BLaER1 (cell line): ENCODE measurements at regions not wholly inside any gene's neighbourhood (a gene's known extent, or its start where the extent isn't known, plus 50 kb on each side); places are given as distances from the start of the nearest gene placed in this dataset.
"Not testable (repeated sequence)": the region's sequence is repeated elsewhere in the genome, so short reads cannot be mapped to it uniquely, and the experiment has no call there.

Experiments used
- H3K27ac ChIP-seq: shearing (Covaris generic); formaldehyde crosslinking; 2 replicates; pipeline ENCODE4 v1.8.1; 2022
- H3K27me3 ChIP-seq: shearing (Covaris generic); formaldehyde crosslinking; 2 replicates; pipeline ENCODE4 v1.8.1; 2022
- H3K36me3 ChIP-seq: shearing (Covaris generic); formaldehyde crosslinking; 2 replicates; pipeline ENCODE4 v1.8.1; 2022
- H3K4me1 ChIP-seq: shearing (Covaris generic); formaldehyde crosslinking; 2 replicates; pipeline ENCODE4 v1.8.1; 2022
- H3K4me2 ChIP-seq: shearing (Covaris generic); formaldehyde crosslinking; 2 replicates; pipeline ENCODE4 v1.8.1; 2022
- H3K4me3 ChIP-seq: shearing (Covaris generic); formaldehyde crosslinking; 2 replicates; pipeline ENCODE4 v1.8.1; 2022
- H3K9ac ChIP-seq: shearing (Covaris generic); formaldehyde crosslinking; 2 replicates; pipeline ENCODE4 v1.8.1; 2022
- H3K9me3 ChIP-seq: shearing (Covaris generic); formaldehyde crosslinking; 2 replicates; pipeline ENCODE4 v1.8.1; 2022
- H4K20me1 ChIP-seq: shearing (Covaris generic); formaldehyde crosslinking; 2 replicates; pipeline ENCODE4 v1.8.1; 2022
- Cebpa-rat ChIP-seq: shearing (Covaris generic); IDR thresholded peaks from 2 replicates; pipeline ENCODE4 v1.8.1; 2022

DNA sequence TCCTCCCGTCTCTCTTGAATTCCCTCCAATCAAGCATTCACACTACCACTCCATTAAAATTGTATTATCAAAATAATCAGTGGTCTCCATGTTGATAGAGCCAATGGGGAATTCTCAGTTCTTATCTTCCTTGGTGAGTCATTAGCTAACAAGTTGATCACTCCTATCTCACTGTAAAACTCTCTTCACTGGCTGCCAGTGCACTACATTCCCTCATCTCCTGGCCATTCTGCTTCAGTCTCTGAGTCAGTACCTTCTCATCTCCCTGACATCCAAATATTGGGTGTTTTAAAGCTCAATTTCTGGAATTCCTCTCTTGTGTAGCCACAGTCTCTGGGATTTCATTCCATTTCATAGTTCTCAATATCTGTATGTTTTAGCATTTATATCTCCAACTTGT lies 175.2 kb downstream of the ALDH1A2 start:
- H3K36me3 ChIP-seq, result no peaks in the 10 kb centered on the region
- H3K4me1 ChIP-seq, result no peaks in the 10 kb centered on the region
- TF ChIP-seq Cebpa-rat, result no peak
- no peaks in the 10 kb centered on the region for H3K9me3 ChIP-seq
- no peaks in the 10 kb centered on the region for H3K27me3 ChIP-seq
- no peak overlapping the region for H3K27ac ChIP-seq
- no peaks in the 10 kb centered on the region for H4K20me1 ChIP-seq
- no peak overlapping the region for H3K4me3 ChIP-seq
- no peak overlapping the region for H3K9ac ChIP-seq
- H3K4me2 ChIP-seq, result no peak overlapping the region

DNA sequence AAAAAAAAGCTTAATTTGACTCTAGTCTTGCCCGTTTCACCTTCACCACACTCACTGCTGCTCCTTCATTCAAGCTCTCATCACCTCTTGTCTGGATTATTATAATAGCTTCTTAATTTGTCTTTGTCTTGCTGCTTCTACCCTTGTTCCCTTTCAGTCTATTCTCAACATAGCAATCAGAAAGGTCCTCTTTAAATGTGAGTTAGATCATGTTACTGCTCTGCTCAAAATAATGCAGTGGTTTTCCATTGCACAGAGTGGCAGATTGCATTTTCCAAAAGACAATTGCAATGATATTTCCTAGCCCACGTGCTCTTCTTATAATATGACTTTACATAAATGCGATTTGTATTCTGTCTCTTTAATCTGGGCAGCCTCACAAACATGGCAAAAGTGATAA lies 174.6 kb downstream of the ALDH1A2 start:
- Histone ChIP-seq H3K4me1 (no peaks in the 10 kb centered on the region), H4K20me1 (no peaks in the 10 kb centered on the region), H3K36me3 (no peaks in the 10 kb centered on the region), H3K4me2 (no peak overlapping the region), H3K9ac (no peak overlapping the region), H3K27me3 (no peaks in the 10 kb centered on the region), H3K4me3 (no peak overlapping the region), H3K9me3 (no peaks in the 10 kb centered on the region), H3K27ac (no peak overlapping the region)
- no peak for TF ChIP-seq Cebpa-rat

DNA sequence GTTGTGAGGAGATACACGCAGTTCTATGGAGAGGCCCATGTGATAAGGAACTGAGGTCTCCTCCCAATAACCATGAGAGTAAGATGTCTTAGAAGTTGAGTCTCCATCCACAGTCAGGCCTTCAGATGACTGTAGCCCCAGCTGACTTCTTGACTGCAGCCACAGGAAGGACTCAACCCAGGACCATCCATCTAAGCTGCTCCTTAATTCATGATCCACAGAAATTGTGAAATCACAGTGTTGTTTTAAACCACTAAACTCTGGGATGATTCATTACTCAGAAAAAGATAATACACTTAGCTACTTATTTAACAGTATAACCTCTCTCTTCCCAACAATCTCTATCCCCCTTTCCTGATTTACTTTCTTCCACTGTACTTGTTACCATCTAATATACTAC lies 173.3 kb downstream of the ALDH1A2 start:
- no peaks in the 10 kb centered on the region for H3K36me3 ChIP-seq

DNA sequence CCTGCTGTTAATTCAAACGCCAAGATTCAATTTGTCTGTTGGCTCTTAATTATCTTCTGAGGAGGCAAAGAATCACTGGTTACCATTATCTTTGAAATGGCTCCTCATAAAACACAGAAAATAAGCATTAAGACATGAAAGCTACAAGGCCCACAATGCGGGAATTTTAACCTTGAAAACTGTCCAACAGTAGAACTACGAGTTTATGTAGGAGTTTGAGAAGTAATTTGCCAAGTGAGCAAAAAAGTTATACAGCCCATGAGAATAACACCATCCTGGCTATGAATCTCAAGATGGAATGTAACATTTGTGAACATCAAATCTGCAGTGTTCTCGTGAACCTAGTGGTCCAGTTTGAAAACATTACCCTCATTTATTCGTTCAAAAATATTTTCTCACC lies 172.5 kb downstream of the ALDH1A2 start:
- Histone ChIP-seq H3K27ac (no peak overlapping the region), H3K4me2 (no peak overlapping the region), H3K9ac (no peak overlapping the region), H3K9me3 (no peaks in the 10 kb centered on the region), H3K4me1 (no peaks in the 10 kb centered on the region), H4K20me1 (no peaks in the 10 kb centered on the region), H3K36me3 (no peaks in the 10 kb centered on the region), H3K4me3 (no peak overlapping the region), H3K27me3 (no peaks in the 10 kb centered on the region)
- TF ChIP-seq Cebpa-rat, result no peak

More for the DNA sequence above, 173.3 kb downstream of the ALDH1A2 start:
- Histone ChIP-seq H3K4me2 (no peak overlapping the region), H4K20me1 (no peaks in the 10 kb centered on the region), H3K9ac (no peak overlapping the region), H3K9me3 (no peaks in the 10 kb centered on the region), H3K4me1 (no peaks in the 10 kb centered on the region), H3K27ac (no peak overlapping the region), H3K4me3 (no peak overlapping the region), H3K27me3 (no peaks in the 10 kb centered on the region)
- no peak for TF ChIP-seq Cebpa-rat

DNA sequence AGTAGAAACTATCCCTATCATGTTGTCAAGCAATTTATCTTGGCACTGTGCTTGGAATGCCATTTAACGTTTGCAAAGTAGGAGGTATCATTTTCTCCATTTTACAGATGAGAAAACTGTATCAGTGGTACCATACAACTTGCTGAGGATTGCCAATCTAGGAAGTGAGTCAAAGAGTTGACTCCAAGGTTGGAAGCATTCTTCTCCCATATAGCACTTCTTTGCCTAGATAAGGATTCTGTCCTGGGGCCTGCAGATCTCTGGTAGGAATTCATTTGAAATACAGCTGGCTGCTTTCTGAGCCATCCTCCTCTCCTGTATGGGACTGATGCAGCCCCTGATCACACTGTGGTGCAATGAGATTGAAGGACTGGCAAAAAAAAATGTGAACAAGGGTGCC lies 170.2 kb downstream of the ALDH1A2 start:
- no peaks in the 10 kb centered on the region for H3K9me3 ChIP-seq
- no peaks in the 10 kb centered on the region for H3K36me3 ChIP-seq
- no peak overlapping the region for H3K27ac ChIP-seq
- H3K4me3 ChIP-seq, result no peak overlapping the region
- H4K20me1 ChIP-seq, result no peaks in the 10 kb centered on the region
- no peaks in the 10 kb centered on the region for H3K27me3 ChIP-seq
- H3K4me1 ChIP-seq, result no peaks in the 10 kb centered on the region
- no peak overlapping the region for H3K9ac ChIP-seq
- H3K4me2 ChIP-seq, result no peak overlapping the region
- no peak for TF ChIP-seq Cebpa-rat

DNA sequence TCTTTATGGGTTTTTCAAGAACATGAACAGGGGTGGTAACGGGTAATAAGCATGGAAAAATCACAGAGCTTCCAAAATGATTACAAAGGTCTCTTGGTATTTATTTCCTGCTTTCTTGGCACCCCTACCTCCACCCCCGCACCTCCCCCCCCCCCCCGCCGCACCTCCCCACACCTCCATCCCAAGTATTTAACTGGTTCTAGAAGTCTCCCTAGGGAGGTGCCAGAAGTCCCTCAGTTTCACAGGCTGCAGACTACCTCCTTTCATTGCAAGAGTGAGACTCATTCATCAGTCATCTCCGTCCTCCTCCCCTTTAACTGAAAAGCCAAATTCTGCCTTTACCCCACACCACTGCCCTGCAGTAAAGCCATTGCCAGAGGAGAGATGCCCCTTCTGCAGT lies 169.4 kb downstream of the ALDH1A2 start:
- Histone ChIP-seq H3K9me3 (no peaks in the 10 kb centered on the region), H3K9ac (no peak overlapping the region), H3K36me3 (no peaks in the 10 kb centered on the region), H3K27me3 (no peaks in the 10 kb centered on the region), H3K4me3 (no peak overlapping the region), H3K4me2 (no peak overlapping the region), H3K27ac (no peak overlapping the region), H3K4me1 (no peaks in the 10 kb centered on the region), H4K20me1 (no peaks in the 10 kb centered on the region)
- TF ChIP-seq Cebpa-rat, result no peak

DNA sequence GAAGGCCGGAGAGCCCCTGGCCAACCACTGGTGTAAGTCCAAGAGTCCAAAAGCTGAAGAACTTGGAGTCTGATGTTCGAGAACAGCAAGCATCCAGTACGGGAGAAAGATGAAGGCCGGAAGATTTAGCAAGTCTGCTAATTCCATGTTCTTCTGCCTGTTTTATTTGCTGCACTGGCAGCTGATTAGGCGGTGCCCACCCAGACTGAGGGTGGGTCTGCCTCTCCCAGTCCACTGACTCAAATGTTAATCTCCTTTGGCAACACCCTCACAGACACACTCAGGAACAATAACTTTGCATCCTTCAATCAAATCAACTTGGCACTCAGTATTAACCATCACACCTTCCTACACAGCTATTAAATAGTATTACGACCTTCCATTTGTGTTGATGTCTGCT lies 168.6 kb downstream of the ALDH1A2 start:
- H3K9me3 ChIP-seq, H3K27me3 ChIP-seq, H3K4me2 ChIP-seq: not testable (repeated sequence)

DNA sequence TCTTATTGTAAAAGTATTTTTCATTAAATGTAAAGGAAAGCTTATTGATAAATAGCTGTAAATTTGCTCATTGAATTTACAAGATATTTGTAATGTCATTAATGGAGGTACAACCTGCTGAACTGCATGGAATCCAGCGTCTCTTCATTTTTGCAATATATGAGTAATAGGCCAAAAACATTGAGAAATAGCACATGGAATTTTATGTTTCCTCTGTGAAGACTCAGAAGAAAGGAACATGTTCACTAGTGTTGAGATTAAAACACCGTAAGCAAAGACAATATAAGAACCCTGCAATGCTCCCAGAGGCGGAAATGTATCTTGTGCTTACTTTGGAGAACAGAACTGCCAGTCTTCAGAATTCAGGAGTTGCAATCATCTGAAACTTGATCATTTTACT lies 167.6 kb downstream of the ALDH1A2 start:
- Histone ChIP-seq H3K27ac (no peak overlapping the region), H3K9ac (no peak overlapping the region), H3K36me3 (no peaks in the 10 kb centered on the region), H3K4me3 (no peak overlapping the region), H3K4me2 (no peak overlapping the region), H4K20me1 (no peaks in the 10 kb centered on the region), H3K4me1 (no peaks in the 10 kb centered on the region), H3K9me3 (no peaks in the 10 kb centered on the region), H3K27me3 (no peaks in the 10 kb centered on the region)
- TF ChIP-seq Cebpa-rat, result no peak

More for the DNA sequence above, 168.6 kb downstream of the ALDH1A2 start:
- not testable (repeated sequence) for H3K9ac ChIP-seq, H3K27ac ChIP-seq, H3K36me3 ChIP-seq, H4K20me1 ChIP-seq, H3K4me1 ChIP-seq, H3K4me3 ChIP-seq

DNA sequence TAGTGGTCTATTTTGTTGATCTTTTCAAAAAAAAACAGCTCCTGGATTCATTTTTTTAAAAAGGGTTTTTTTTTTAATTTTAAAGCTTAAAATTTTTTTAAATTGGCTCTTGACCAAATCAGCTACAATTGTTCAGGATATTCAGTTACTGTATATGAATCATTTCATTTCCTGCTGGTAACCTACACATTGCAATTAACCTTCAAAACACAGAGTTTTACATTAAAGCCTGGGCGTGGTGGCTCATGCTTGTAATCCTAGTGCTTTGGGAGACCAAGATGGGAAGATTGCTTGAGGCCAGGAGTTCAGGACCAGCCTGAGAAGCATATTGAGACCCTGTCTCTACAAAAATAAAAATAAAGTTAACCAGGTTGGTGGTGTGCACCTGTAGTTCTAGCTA lies 163.4 kb downstream of the ALDH1A2 start:
- no peaks in the 10 kb centered on the region for H3K36me3 ChIP-seq

More for the DNA sequence above, 163.4 kb downstream of the ALDH1A2 start:
- H3K4me3 ChIP-seq, result no peak overlapping the region
- H3K9me3 ChIP-seq, result no peaks in the 10 kb centered on the region
- no peak overlapping the region for H3K4me2 ChIP-seq
- no peak overlapping the region for H3K27ac ChIP-seq
- no peak for TF ChIP-seq Cebpa-rat
- no peaks in the 10 kb centered on the region for H3K27me3 ChIP-seq
- no peak overlapping the region for H3K9ac ChIP-seq
- no peaks in the 10 kb centered on the region for H3K4me1 ChIP-seq
- no peaks in the 10 kb centered on the region for H4K20me1 ChIP-seq
